HEK293T (cell line): ENCODE measurements at regions not wholly inside any gene's neighbourhood (a gene's known extent, or its start where the extent isn't known, plus 50 kb on each side); places are given as distances from the start of the nearest gene placed in this dataset.

Experiments
- ARNT ChIP-seq: fragments of 450-650 bp; IDR thresholded peaks from 2 replicates; pipeline ENCODE4 v1.6.1; 2017; ENCODE audit warnings: mild to moderate bottlenecking
- BHLHE40 ChIP-seq: fragments of 450-650 bp; IDR thresholded peaks from 2 replicates; pipeline ENCODE4 v1.6.1; 2016; ENCODE audit warnings: mild to moderate bottlenecking, moderate library complexity, borderline replicate concordance
- FOXA1 ChIP-seq: fragments of 450-650 bp; IDR thresholded peaks from 2 replicates; pipeline ENCODE4 v1.6.1; 2016; ENCODE audit warnings: mild to moderate bottlenecking
- FOXK2 ChIP-seq: fragments of 450-650 bp; IDR thresholded peaks from 2 replicates; pipeline ENCODE4 v1.6.1; 2016; ENCODE audit warnings: mild to moderate bottlenecking
- FOXM1 ChIP-seq: fragments of 450-650 bp; IDR thresholded peaks from 2 replicates; pipeline ENCODE4 v1.6.1; 2017; ENCODE audit warnings: mild to moderate bottlenecking, borderline replicate concordance
- HDGF ChIP-seq: fragments of 450-650 bp; IDR thresholded peaks from 2 replicates; pipeline ENCODE4 v1.6.1; 2017; ENCODE audit warnings: antibody characterized with exemption, borderline replicate concordance
- NFRKB ChIP-seq: fragments of 450-650 bp; IDR thresholded peaks from 2 replicates; pipeline ENCODE4 v1.6.1; 2016; ENCODE audit warnings: mild to moderate bottlenecking, moderate library complexity
- SP1 ChIP-seq: fragments of 450-650 bp; IDR thresholded peaks from 2 replicates; pipeline ENCODE4 v1.6.1; 2017
- SUZ12 ChIP-seq: fragments of 450-650 bp; IDR thresholded peaks from 2 replicates; pipeline ENCODE4 v1.6.1; 2016; ENCODE audit warnings: mild to moderate bottlenecking
- TARDBP ChIP-seq: fragments of 450-650 bp; IDR thresholded peaks from 2 replicates; pipeline ENCODE4 v1.6.1; 2016
- ZNF384 ChIP-seq: fragments of 450-650 bp; IDR thresholded peaks from 2 replicates; pipeline ENCODE4 v1.6.1; 2016
- TF ChIP-seq, protein P1 (sequence below): fragments of 450-650 bp; IDR thresholded peaks from 2 replicates; pipeline ENCODE4 v1.6.1; 2016

- TF ChIP-seq TARDBP (no peak), FOXA1 (no peak), ARNT (no peak), FOXM1 (no peak), SP1 (no peak), SUZ12 (no peak), ZNF384 (no peak), FOXK2 (no peak), NFRKB (no peak), BHLHE40 (no peak), HDGF (no peak)
- TF ChIP-seq, protein P1, sequence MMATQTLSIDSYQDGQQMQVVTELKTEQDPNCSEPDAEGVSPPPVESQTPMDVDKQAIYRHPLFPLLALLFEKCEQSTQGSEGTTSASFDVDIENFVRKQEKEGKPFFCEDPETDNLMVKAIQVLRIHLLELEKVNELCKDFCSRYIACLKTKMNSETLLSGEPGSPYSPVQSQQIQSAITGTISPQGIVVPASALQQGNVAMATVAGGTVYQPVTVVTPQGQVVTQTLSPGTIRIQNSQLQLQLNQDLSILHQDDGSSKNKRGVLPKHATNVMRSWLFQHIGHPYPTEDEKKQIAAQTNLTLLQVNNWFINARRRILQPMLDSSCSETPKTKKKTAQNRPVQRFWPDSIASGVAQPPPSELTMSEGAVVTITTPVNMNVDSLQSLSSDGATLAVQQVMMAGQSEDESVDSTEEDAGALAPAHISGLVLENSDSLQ: no peak
Observed at GRCh38 chr6:105499136-105499870, 96.4 kb upstream of the PREP start.
